ENCODE measurements at regions not wholly inside any gene's neighbourhood (a gene's known extent, or its start where the extent isn't known, plus 50 kb on each side); places are given as distances from the start of the nearest gene placed in this dataset.

DNA sequence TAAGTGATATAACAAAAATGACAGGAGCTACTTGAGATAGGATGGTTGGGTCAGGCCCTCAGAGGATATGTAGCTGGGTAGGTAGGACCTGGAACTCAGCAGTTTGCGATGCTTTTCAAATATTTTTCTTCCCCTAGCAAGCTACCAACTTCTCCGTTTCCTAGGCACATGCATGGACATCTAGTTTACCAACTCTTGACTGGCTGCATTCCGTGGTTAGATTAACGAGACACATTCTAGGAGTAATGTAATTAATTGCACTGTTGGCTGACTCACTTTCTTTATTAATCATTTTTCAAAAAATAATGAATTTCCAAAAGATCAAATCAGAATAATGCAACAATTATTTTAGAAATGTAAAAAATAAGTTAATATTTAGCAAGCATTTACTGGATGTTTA is 95.9 kb downstream of the MACIR start:
- TF ChIP-seq, protein P1, sequence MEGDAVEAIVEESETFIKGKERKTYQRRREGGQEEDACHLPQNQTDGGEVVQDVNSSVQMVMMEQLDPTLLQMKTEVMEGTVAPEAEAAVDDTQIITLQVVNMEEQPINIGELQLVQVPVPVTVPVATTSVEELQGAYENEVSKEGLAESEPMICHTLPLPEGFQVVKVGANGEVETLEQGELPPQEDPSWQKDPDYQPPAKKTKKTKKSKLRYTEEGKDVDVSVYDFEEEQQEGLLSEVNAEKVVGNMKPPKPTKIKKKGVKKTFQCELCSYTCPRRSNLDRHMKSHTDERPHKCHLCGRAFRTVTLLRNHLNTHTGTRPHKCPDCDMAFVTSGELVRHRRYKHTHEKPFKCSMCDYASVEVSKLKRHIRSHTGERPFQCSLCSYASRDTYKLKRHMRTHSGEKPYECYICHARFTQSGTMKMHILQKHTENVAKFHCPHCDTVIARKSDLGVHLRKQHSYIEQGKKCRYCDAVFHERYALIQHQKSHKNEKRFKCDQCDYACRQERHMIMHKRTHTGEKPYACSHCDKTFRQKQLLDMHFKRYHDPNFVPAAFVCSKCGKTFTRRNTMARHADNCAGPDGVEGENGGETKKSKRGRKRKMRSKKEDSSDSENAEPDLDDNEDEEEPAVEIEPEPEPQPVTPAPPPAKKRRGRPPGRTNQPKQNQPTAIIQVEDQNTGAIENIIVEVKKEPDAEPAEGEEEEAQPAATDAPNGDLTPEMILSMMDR (IDR thresholded peaks at IDR 0.05): no peak
- Histone ChIP-seq H3K36me3 (no peaks in the 10 kb centered on the region), H3K27me3 (no peaks in the 10 kb centered on the region), H3K9me3 (no peaks in the 10 kb centered on the region), H3K4me3 (no peak overlapping the region), H3K4me1 (no peaks in the 10 kb centered on the region), H3K27ac (no peak overlapping the region)
- DNase-seq (ENCODE audit: low spot score in 2 of 2): no peak
- intact Hi-C loops (cut with DNase I): no loop called here

GRCh38 chr5:103353581-103353980 is 95.0 kb downstream of the MACIR start:
- no peaks in the 10 kb centered on the region for H3K4me1 ChIP-seq
- intact Hi-C loops (cut with DNase I): no loop called here
- no peaks in the 10 kb centered on the region for H3K27me3 ChIP-seq
- H3K9me3 ChIP-seq: no peaks in the 10 kb centered on the region
- no peaks in the 10 kb centered on the region for H3K36me3 ChIP-seq
- DNase-seq (ENCODE audit: low spot score in 2 of 2): no peak
- TF ChIP-seq, protein P1 (IDR thresholded peaks at IDR 0.05): no peak
- no peak overlapping the region for H3K4me3 ChIP-seq
- H3K27ac ChIP-seq: no peak overlapping the region

DNA sequence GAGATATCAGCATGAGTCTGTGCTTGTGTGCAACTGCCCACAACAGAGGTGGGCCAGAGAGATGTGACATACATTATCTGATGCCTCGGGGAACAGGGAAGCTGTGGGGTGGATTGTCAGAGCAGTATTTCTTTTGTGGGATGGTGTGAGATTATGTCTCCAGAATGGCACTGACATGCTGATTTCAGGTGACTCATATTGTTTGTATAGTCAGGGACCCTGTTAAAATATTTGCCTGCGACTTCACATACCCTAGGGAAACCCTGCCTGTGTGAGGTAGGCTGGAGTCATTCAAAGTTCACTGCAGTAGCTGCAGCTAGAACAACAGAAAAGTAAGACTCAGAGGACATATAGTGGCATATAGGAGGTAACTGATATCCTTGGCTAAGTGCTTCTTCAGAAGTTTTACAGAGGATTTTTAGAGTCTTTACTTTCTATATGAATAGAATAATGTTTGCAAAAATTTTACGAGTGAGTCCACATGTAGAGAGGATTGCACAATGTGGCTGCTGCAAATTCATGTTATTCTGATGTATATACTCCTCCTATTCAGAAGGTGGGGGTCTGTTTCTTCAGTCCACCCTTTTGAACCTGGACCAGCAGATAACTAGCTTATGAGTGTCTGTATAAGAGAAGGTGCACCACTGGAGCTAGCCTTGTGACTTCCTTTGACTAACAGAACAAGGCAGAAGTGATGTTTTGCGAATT is 89.3 kb downstream of the MACIR start:
- no peaks in the 10 kb centered on the region for H3K36me3 ChIP-seq
- no peak overlapping the region for H3K4me3 ChIP-seq
- H3K27ac ChIP-seq: no peak overlapping the region
- intact Hi-C loops (cut with DNase I): loop anchor here (10.0 kb wide), 1 partner anchor 1637 kb away; no protein-coding TSS in a partner anchor
- TF ChIP-seq, protein P1 (IDR thresholded peaks at IDR 0.05): no peak
- H3K4me1 ChIP-seq: no peaks in the 10 kb centered on the region
- DNase-seq (ENCODE audit: low spot score in 2 of 2): no peak
- no peaks in the 10 kb centered on the region for H3K27me3 ChIP-seq
- no peaks in the 10 kb centered on the region for H3K9me3 ChIP-seq

GRCh38 chr5:103346162-103346748 is 87.7 kb downstream of the MACIR start:
- no peaks in the 10 kb centered on the region for H3K27me3 ChIP-seq
- H3K4me3 ChIP-seq: no peak overlapping the region
- no peak overlapping the region for H3K27ac ChIP-seq
- intact Hi-C loops (cut with DNase I): loop anchor here (10.0 kb wide), 1 partner anchor 1639 kb away; no protein-coding TSS in a partner anchor
- H3K36me3 ChIP-seq: no peaks in the 10 kb centered on the region
- no peak for DNase-seq (ENCODE audit: low spot score in 2 of 2)
- no peaks in the 10 kb centered on the region for H3K9me3 ChIP-seq
- no peaks in the 10 kb centered on the region for H3K4me1 ChIP-seq
- TF ChIP-seq, protein P1 (IDR thresholded peaks at IDR 0.05): no peak

- no peak overlapping the region for H3K27ac ChIP-seq
- intact Hi-C loops (cut with DNase I): loop anchor here (10.0 kb wide), 1 partner anchor 1639 kb away; no protein-coding TSS in a partner anchor
- no peaks in the 10 kb centered on the region for H3K9me3 ChIP-seq
- no peaks in the 10 kb centered on the region for H3K36me3 ChIP-seq
- no peaks in the 10 kb centered on the region for H3K4me1 ChIP-seq
- no peak for DNase-seq (ENCODE audit: low spot score in 2 of 2)
- TF ChIP-seq, protein P1 (IDR thresholded peaks at IDR 0.05): no peak
- H3K27me3 ChIP-seq: no peaks in the 10 kb centered on the region
- no peak overlapping the region for H3K4me3 ChIP-seq
Observed at GRCh38 chr5:103345461-103345860, 86.9 kb downstream of the MACIR start.
